Loucy (cell line): ENCODE measurements at regions not wholly inside any gene's neighbourhood (a gene's known extent, or its start where the extent isn't known, plus 50 kb on each side); places are given as distances from the start of the nearest gene placed in this dataset.

ENCODE experiments used
- EZH2phosphoT487 ChIP-seq: fragments of 200-600 bp; IDR thresholded peaks from 2 replicates; pipeline ENCODE4 v1.6.1; 2018; ENCODE audit warnings: antibody characterized with exemption, mild to moderate bottlenecking, moderate library complexity, borderline replicate concordance
- TF ChIP-seq, protein P1 (sequence below): fragments of 200-600 bp; sonication (generic); conservative IDR thresholded peaks from 2 replicates; pipeline ENCODE4 v1.5.1; 2014; ENCODE audit warnings: mild to moderate bottlenecking, antibody characterized with exemption, low read length

DNA sequence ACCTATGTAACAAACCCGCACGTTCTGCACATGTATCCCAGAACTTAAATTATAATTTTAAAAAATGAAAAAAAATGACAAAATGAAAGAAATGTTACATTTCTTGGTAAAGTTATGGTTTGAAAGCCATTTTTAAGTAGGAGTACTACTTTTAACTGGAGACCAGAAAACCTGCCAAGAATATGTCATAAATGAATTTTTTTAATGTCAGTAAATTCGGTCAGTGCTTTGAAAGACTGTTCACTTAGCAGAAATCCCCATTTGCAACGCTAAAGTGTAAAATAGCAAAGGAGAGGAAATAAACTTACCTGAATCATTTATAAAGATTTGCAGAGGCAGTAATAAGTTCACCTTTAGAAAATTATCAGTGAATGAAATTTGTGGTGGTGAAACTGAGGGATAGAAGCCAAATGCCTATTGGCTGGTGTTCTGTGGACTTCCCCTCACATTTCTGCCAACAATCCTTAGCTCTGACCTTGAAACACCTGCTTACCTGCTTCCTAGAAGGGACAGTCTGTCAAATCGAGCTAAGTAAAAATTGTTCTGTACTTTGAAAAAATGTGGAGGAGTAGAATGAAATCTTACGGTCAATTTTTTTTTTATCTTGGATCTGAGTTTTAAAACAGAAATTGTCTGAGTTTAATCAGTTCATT lies 714.2 kb downstream of the SLC6A15 start:
- TF ChIP-seq, protein P1, sequence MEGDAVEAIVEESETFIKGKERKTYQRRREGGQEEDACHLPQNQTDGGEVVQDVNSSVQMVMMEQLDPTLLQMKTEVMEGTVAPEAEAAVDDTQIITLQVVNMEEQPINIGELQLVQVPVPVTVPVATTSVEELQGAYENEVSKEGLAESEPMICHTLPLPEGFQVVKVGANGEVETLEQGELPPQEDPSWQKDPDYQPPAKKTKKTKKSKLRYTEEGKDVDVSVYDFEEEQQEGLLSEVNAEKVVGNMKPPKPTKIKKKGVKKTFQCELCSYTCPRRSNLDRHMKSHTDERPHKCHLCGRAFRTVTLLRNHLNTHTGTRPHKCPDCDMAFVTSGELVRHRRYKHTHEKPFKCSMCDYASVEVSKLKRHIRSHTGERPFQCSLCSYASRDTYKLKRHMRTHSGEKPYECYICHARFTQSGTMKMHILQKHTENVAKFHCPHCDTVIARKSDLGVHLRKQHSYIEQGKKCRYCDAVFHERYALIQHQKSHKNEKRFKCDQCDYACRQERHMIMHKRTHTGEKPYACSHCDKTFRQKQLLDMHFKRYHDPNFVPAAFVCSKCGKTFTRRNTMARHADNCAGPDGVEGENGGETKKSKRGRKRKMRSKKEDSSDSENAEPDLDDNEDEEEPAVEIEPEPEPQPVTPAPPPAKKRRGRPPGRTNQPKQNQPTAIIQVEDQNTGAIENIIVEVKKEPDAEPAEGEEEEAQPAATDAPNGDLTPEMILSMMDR = no peak
- no peak for TF ChIP-seq EZH2phosphoT487
